Right hindlimb (tissue), 1 donor: ENCODE measurements at regions not wholly inside any gene's neighbourhood (a gene's known extent, or its start where the extent isn't known, plus 50 kb on each side); places are given as distances from the start of the nearest gene placed in this dataset.

Experiments
- DNase-seq: peaks from one replicate; pipeline ENCODE4 v3.0.0-alpha.2; 2018

DNA sequence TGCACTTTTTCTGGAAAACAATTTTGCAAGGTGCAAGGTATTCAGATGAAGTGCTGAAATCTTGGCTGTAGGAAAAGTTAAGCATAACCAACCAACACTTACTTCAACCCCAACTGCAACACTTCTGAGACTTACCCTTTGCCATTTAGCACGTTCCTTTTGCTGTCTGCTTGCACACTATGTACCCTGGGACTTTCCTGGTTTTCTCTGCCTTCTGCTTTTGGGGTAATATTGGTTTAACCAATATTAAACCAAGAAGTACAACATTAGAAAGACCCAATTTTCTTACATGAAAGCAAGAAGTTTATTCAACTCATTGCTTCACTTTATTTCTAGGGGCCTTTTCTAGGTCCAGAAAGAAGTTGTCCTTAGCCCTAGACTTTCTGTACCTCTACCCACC lies 193.0 kb downstream of the HLX start:
- DNase-seq: no peak

- no peak for DNase-seq
These were observed 195.1 kb downstream of the HLX start for GRCh38 chr1:221074332-221074731.

- DNase-seq: no peak
These were observed 196.7 kb downstream of the HLX start for GRCh38 chr1:221075911-221076310.

DNA sequence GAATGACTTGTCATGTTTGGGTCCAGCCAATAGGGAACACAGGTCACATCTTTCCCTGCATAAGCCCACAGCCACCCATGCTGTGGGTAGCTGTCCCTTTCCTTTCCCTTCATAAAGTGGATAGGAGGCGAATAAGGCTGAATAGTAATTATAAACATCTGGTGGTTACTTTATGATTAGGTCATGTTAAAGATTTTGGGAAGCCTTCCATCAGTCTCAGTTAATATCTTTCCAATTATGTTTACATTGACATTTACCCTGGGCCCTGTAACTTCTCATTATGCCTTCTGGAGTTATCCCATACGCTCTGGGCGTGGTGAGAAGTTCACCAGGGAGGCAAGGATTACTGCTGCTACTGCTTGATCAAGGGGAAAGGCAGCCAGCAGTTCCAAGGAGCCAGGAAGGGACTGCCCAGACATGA lies 197.2 kb downstream of the HLX start:
- peak; percentile 42 for DNase-seq

DNA sequence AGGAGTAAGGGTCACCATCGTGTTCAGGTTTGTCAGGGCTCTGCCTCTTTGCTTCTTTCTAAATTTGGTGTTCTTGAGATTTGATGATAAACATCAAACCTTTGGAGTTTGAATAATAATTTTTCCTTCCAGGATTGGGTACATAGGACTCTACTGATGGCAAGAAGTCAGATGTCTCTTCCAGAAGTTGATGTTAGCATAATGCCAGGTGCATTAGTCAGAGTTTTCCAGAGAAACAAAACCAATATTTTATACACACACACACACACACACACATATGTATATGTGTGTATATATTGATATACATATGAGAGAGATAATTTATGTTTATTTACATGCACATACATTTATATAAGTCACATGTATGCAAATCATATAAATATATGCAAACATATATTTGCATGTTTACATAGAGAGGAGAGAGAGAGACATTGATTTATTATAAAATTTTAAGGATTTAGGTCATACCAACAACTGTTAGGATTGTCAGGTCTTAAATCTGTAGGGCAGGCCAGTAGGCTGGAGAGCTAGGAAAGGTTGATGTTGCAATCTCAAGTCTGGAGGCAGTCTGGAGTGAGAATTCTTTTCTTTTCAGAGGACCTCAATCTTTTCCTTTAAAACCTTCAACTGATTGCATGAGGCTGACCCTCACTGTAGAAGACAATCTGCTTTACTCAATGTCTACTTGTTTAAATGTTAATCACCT lies 199.2 kb downstream of the HLX start:
- DNase-seq: no peak

DNA sequence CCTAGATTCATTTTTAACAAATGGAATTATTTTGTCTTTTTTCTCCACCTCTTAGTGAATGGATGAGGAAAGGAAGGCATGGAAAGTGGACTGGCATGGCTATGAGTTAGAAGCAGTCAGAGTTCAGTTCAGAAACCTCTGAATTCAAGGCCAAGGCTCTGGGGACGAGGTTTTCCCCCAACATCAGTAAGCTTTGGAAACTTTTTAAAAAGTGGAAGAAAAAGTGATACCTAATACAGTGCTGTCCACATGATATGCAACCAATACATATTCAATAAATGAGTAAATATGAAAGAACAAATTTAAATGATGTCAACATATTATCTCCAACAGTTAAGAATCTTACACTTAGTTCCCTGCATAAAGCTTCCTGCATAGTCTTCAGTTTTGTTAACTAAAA lies 204.7 kb downstream of the HLX start:
- no peak for DNase-seq

GRCh38 chr1:221084681-221085080 lies 205.4 kb downstream of the HLX start:
- DNase-seq: no peak

DNA sequence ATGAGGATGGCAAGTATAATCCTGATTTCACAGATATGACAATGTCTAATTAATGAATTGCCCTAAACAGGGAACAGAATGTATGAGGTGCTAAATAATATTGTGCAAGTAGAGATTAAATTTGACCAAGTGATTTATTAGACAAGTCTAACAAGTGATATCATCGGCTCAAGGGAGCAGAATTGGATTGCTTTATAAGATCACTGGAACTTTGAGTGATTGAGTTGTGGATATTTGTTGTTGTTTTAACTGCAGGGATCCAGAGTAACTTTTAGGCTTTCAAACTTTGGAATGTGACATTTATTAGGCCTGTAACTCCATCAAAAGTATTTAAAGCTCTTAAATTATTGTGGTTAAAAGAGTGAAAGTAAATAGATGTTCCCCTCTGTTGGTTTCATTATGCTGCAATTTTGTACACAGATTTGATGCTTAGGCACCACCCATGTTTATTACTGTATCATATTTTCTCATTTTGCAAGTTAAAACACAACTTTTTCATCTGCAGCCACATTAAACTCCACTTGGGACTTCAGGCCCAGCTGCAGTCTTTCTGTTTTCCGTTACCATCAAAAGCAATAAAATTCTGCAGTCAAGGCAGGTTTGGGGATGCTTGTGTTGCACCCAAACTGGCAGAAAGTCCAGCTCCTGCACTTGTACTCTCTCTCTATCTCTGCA lies 206.6 kb downstream of the HLX start:
- no peak for DNase-seq

DNA sequence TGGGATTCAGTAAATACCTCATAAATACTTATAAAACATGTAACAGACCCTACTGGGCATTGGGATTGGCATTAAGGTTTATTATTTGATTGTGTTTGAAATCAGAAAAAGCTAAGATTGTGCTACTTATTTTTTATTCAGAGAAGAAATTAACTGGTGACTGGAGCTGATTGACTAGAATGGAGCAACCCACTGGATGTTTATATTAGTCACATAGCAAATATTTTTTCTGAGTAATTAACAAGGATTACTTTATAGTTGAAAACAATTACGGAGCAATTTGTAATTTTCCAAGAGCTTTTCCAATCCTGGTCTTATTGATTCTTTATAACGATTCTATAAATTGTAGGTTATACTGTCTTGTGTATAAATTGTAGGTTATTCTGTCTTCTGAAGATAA lies 208.7 kb downstream of the HLX start:
- DNase-seq: no peak

DNA sequence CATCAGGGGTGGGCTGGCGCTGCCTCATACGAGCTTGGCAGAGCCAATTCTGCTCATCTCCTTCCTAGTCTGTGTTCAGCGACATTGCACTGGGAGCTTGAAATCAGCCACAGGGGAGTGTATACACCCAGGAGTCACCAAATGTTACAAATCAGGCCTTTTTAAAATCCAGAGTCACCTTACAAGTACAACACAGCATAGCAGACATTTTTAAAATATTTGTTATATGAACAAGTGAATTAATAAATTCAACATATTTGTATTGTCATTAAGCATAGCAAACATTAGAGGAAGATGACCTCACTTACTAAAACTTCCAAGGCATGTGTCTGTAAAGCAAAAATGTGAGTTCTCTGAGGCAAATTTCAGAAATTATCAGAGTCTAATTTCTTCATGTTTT lies 210.0 kb downstream of the HLX start:
- no peak for DNase-seq

- DNase-seq: no peak
These were observed 210.6 kb downstream of the HLX start for GRCh38 chr1:221089803-221090202.

DNA sequence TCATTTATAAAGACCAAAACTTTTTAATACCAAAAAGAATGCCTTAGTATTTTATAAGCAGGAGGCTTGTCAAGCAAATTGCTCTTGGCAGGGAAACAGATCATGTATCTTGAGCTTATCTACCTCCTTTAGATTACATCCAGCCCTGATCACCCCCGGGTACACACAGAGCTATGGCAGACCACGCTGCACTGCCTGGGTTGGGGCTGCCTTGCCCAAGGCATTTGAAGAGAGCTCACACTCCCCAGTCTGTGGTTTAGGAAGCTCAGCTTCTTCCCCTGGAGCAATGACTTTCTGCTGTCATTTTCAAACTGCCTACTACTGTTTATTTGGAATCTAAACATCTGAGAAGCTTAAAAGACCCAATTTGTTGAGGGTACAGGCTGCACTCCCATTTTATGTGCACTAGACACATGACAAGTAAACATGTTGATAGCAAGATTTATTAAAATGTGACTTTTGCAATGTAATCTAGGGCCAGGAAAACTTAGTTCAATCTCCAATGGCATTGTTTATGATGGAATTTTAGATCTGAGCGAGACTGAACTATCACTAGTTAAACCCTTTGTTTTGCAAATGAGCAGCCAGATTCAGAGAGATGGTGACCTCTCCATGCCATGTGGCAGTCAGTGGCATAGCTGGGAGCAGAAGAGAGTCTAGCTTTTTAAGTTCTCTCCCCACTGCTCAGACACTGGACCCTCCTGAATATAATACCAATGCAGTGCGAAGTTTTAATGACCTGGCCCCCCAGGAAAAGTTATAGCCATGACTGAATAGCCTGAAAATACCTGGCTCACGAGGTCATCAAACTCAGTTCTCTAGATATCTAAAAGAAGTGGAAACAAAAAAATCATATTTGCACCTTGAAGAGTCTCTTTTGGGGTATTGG lies 214.9 kb downstream of the HLX start:
- DNase-seq: no peak

DNA sequence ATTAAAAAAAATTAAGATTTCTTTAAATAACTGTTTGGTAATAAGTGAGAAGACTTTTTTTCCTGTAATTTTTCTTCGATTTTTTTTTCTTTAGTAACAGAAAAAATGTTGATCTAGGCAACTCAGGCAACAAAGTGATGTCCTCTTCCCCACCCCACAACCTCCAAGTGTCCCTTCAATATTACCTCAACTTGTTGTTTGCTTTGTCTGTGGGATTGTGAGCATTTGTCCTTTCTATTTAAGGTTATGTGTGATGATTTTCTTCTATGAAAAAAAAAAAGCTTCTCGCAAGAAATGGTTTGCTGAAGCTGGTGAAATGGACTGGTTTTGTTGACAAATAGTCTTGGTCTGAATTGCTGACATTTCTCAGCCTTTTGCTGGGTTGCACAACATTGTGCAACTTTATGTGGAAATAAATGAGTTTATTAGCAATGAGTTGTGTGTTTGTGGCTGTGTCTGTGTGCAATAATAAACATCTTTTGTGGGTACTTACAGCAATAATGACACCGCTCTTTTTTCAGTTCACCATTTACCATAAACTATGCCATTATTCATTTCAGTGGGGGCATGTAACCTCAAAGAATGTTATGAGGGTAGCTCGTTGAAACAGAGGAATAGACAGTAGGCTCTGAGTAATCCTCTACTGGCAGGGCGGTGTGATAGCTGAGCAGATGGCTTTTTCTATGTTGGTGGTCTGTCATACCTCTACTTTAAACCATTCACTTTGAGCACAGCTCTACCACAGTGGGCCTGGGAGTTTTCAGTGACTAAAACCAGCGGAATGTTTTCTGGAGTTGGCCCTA lies 218.4 kb downstream of the HLX start:
- DNase-seq: no peak

GRCh38 chr1:221098471-221099405 lies 219.5 kb downstream of the HLX start:
- no peak for DNase-seq

DNA sequence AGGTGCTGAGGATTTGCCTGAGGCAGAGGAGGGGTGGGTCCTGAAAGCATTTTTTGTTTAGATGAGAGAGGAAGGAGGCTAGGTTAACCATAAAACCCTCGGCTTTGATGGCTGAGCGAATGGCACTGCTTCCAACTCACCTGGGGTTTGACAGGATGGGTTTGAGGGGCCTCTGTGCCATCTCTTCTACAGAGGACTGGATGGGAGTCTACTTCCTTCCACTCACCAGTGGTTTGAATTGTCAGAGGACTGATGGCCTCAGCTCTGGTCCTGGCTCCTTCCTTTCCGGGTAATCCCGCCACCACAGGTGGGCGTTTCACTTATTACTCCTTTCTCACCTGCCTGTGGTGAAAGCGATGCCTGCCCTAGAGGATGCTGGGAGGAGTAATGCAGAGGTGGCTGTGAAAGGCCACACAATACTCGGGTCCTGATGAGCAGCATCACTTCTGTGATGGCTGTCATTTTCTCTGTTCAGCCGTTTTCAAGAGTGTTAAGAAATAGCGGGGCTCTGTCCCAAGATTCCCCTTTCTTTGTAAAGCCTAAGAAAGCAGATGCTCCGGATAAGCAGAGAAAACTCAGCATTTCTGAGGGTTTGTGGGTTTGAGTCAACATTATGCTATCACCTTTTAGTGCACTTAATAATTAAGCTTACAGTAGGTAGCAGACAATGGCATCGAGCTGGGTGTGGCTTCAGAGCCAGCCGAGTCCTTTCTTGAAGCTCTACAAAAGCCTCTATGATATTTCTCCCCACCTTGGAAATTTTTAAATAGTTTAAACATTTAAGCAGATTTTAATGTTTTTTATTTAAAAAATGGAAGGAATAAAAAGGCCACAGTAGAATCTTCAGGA lies 220.7 kb downstream of the HLX start:
- DNase-seq: no peak

DNA sequence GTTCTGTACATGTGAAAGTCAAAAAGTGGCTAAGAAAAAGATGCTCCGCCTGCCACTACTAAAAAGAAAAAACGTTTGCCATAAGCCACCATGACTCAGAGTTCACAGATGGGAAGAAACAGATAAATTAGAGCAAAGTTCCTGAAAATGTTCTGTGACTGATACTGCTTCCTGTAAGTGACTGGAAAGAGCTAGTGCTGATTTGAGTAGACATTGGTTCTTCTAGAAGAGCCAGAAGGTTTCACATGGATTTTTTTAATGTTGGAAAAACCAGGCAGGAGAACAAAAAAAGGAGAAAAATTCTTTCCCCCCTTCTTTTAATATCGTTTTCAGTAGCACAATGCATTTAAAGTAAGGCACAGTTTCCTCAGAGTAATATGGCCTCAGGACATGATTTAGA lies 221.4 kb downstream of the HLX start:
- DNase-seq: no peak

GRCh38 chr1:221101807-221102605 lies 222.8 kb downstream of the HLX start:
- DNase-seq: peak; percentile 51

DNA sequence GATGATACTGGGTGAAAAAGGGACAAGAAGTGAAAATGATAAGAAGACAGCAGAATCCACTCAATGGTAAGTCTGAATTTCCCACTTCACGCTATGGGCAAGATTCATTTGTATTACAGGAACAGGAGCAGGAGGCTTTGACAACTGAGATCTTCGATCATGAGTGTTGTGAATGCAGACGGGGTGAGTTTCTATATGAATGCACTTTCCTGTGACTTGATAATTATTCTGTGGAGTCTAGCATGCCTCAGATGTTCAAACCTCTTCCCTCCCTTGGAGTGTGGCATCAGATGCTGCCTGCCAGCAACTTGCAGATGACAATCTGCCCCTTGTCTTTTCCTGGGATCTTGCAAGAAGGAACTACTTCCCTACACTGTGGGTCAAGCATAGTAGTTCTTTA lies 225.4 kb downstream of the HLX start:
- DNase-seq: no peak

GRCh38 chr1:221105578-221105977 lies 226.3 kb downstream of the HLX start:
- no peak for DNase-seq

DNA sequence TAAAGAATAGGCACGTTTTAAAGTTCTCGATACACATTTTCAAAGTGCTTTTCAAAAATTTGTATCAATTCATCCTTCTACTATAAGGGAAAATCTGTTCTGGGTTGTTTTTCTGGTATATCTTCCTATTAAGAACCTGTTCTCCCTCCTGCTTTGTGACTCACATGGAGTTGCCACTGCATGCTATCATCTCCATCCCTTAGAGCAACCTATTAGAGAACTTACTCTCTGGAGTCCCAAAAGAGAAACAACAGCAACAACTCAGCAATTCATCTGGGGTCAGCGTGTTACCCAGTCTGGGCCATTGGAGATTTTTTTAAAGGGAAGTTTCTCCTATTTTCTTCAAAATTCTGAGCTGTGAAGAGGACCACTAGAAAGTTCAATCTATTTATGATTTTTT lies 227.4 kb downstream of the HLX start:
- no peak for DNase-seq
